ENCODE measurements at regions not wholly inside any gene's neighbourhood (a gene's known extent, or its start where the extent isn't known, plus 50 kb on each side); places are given as distances from the start of the nearest gene placed in this dataset.

DNA sequence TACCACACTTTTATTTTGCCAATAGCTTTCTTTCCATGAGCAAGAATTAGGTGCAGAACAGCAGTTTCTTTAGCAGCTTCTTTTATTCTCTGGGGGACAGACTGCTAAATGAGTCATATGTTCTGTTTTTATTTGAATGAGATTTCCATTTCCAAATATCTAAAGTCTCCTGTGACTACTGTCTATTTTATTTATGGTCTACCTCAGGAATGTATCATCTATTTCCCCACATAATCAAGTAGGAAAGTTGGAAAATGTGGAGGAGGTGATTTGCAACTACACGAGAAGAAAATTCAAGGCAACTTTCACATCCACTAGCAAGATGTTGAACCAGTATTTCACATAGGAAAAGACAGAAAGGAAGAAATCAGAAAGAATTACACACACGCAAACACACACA lies 139.9 kb upstream of the MEX3C start:
- Histone ChIP-seq H3K36me3 (replicated peaks in 1 of 2; ENCODE audit: insufficient read depth in 1 of 2, low read depth in 2 of 2) (no peaks in the 10 kb centered on the region), H3K4me1 (no peaks in the 10 kb centered on the region), H3K4me3 (no peak overlapping the region), H3K27me3 (no peaks in the 10 kb centered on the region), H3K27ac (no peak overlapping the region), H3K9me3 (no peaks in the 10 kb centered on the region)
- intact Hi-C loops (cut with DNase I): no loop called here
- DNase-seq (no peak), ATAC-seq (no peak)
- 56 to 87% methylated on average over 2 of the region's 2 CpGs for WGBS, 2 donors
- TF ChIP-seq, protein P1, sequence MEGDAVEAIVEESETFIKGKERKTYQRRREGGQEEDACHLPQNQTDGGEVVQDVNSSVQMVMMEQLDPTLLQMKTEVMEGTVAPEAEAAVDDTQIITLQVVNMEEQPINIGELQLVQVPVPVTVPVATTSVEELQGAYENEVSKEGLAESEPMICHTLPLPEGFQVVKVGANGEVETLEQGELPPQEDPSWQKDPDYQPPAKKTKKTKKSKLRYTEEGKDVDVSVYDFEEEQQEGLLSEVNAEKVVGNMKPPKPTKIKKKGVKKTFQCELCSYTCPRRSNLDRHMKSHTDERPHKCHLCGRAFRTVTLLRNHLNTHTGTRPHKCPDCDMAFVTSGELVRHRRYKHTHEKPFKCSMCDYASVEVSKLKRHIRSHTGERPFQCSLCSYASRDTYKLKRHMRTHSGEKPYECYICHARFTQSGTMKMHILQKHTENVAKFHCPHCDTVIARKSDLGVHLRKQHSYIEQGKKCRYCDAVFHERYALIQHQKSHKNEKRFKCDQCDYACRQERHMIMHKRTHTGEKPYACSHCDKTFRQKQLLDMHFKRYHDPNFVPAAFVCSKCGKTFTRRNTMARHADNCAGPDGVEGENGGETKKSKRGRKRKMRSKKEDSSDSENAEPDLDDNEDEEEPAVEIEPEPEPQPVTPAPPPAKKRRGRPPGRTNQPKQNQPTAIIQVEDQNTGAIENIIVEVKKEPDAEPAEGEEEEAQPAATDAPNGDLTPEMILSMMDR (IDR thresholded peaks at IDR 0.05): no peak
- no peak for TF ChIP-seq POLR2A (IDR thresholded peaks at IDR 0.05)

DNA sequence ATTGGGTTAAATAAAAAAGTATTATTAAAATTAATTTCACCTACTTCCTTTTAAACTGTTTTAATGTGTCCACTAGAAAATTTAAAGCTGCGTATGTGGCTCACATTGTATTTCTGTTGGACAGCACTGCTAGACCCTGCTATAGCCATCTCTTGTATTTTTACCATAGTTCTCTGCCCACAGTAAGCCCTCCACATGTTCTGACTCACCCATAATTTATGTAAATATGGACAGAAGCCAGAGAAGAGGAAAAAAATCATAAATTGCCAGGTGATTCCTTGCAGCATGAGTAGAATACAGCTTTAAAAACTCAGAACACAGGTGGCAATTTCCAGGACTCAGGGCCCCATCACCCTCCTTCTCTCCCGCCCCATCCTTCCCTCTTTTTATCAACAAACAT lies 142.4 kb upstream of the MEX3C start:
- intact Hi-C loops (cut with DNase I): no loop called here
- no peaks in the 10 kb centered on the region for H3K4me1 ChIP-seq
- no peak overlapping the region for H3K4me3 ChIP-seq
- H3K27ac ChIP-seq: no peak overlapping the region
- H3K9me3 ChIP-seq: no peaks in the 10 kb centered on the region
- 70 to 78% methylated on average over 2 of the region's 2 CpGs for whole genome bisulfite sequencing, 2 donors
- no peaks in the 10 kb centered on the region for H3K36me3 ChIP-seq (replicated peaks in 1 of 2; ENCODE audit: insufficient read depth in 1 of 2, low read depth in 2 of 2)
- ATAC-seq (no peak), DNase-seq (no peak)
- H3K27me3 ChIP-seq: no peaks in the 10 kb centered on the region
- no peak for TF ChIP-seq POLR2A (IDR thresholded peaks at IDR 0.05)
- TF ChIP-seq, protein P1 (IDR thresholded peaks at IDR 0.05): no peak

DNA sequence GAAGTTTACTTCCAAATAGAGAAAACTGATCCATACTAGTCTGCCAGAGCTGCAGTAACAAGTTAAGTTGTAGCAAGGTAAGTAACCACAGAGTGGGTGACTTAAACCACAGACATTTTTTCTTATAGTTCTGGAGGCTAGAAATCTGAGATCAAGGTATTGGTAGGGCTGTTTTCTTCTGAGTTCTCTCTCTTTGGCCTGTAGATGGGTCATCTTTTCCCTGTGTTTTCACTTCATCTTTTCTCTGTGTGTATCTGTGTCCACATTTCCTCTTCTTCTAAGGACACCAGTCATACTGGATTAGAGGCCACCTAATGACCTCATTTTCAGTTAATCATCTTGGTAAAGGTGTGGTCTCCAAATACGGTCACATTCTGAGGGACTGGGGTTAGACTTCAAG lies 142.9 kb upstream of the MEX3C start:
- no peak overlapping the region for H3K27ac ChIP-seq
- H3K27me3 ChIP-seq: no peaks in the 10 kb centered on the region
- H3K9me3 ChIP-seq: no peaks in the 10 kb centered on the region
- H3K36me3 ChIP-seq (replicated peaks in 1 of 2; ENCODE audit: insufficient read depth in 1 of 2, low read depth in 2 of 2): no peaks in the 10 kb centered on the region
- intact Hi-C loops (cut with DNase I): no loop called here
- DNase-seq (no peak), ATAC-seq (no peak)
- no peak for TF ChIP-seq POLR2A (IDR thresholded peaks at IDR 0.05)
- TF ChIP-seq, protein P1 (IDR thresholded peaks at IDR 0.05): no peak
- WGBS, 2 donors: 75 to 93% methylated on average over 1 of the region's 1 CpG
- H3K4me1 ChIP-seq: no peaks in the 10 kb centered on the region
- H3K4me3 ChIP-seq: no peak overlapping the region

DNA sequence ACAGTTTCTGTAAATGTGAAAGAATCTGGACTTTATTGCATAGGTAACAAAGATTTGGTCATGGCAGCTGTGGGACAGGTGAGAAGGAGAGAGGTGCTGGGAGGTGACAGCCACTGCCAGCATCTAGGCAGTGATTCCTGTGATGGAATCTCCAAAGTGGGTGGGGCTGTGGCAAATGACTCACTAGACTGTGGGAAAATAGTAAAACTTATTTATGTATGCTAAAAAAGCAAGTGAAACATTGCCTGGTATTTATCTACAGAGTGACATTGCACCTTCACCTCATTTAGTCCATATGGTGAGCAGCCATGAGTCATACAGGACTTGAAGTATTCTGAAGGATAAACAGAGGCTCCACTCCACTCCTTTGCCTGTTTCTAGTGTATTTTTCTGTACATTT lies 145.3 kb upstream of the MEX3C start:
- Histone ChIP-seq H3K27me3 (no peaks in the 10 kb centered on the region), H3K27ac (no peak overlapping the region), H3K4me3 (no peak overlapping the region), H3K9me3 (no peaks in the 10 kb centered on the region), H3K36me3 (replicated peaks in 1 of 2; ENCODE audit: insufficient read depth in 1 of 2, low read depth in 2 of 2) (no peaks in the 10 kb centered on the region), H3K4me1 (no peaks in the 10 kb centered on the region)
- ATAC-seq (no peak), DNase-seq (no peak)
- TF ChIP-seq, protein P1 (IDR thresholded peaks at IDR 0.05): no peak
- TF ChIP-seq POLR2A (IDR thresholded peaks at IDR 0.05): no peak
- intact Hi-C loops (cut with DNase I): no loop called here

DNA sequence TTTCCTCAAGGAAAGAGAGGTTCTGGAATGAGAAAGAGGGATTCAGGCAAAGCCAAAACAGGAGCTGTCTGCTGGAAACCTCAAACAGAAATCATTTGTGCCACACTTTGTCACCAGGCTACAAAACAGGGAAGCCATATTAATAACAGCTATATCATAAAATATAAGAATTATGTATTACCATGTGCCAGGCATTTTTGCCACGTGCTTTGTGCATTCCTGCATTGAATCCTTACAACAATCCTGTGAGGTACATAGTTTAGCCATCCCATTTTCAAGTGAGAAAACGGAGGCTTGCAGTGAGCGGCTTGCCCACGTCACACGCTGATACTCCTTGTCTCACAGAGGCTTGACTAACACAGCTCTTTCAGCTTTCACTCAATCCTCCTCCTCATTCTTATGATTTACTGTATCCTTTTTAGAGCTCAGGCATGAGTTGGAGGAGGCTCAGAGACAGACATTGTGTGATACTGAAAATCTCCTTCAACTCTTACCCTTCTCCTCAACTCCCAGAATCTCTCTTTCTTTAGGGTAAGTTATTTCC lies 148.4 kb upstream of the MEX3C start:
- H3K9me3 ChIP-seq: no peaks in the 10 kb centered on the region
- H3K27me3 ChIP-seq: no peaks in the 10 kb centered on the region
- 81 to 87% methylated on average over 5 of the region's 5 CpGs for WGBS, 2 donors
- DNase-seq (no peak), ATAC-seq (no peak)
- TF ChIP-seq POLR2A (IDR thresholded peaks at IDR 0.05): no peak
- TF ChIP-seq, protein P1 (IDR thresholded peaks at IDR 0.05): no peak
- intact Hi-C loops (cut with DNase I): no loop called here
- H3K4me1 ChIP-seq: peaks cover 4% of the 10 kb centered on the region
- H3K27ac ChIP-seq: no peak overlapping the region
- no peak overlapping the region for H3K4me3 ChIP-seq
- H3K36me3 ChIP-seq (replicated peaks in 1 of 2; ENCODE audit: insufficient read depth in 1 of 2, low read depth in 2 of 2): no peaks in the 10 kb centered on the region

Data from body of pancreas (tissue), 4 donors.